NCI-H128 (cell line): ENCODE measurements at regions not wholly inside any gene's neighbourhood (a gene's known extent, or its start where the extent isn't known, plus 50 kb on each side); places are given as distances from the start of the nearest gene placed in this dataset.
"Not testable (repeated sequence)": the region's sequence is repeated elsewhere in the genome, so short reads cannot be mapped to it uniquely, and the experiment has no call there.

Experiments used
- DNase-seq: peaks from one replicate; lab custom pipeline; 2025; ENCODE audit not compliant: unreplicated experiment; lab: John Stamatoyannopoulos, UW

DNA sequence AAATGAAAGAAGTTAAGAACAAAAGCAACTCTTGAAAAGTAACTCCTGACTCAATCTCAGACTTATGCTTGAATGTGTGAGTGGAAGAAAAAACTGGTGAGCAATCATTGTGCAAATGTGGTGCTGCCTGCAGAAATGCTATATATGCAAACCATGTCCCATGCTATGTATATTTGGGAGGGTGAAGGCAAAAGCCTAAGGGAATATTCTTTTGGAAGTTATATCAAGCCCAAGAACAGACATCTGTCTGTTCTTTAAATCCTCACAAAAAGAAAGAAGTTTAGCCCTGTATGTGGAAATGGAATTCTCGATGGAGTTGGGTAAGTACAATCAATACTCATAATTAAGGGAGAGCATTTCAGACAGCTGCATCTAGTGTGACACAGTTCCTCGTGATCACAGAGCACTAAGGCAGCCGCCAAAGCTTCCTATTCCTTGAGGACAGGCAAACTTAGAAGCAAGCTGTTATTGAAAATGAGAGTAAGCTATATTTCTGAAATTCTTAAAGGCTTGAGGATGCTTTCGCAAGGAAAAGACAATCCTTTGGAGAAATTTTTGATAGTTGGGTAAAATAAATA, 406.5 kb upstream of the CHORDC1 start:
- no peak for DNase-seq

DNA sequence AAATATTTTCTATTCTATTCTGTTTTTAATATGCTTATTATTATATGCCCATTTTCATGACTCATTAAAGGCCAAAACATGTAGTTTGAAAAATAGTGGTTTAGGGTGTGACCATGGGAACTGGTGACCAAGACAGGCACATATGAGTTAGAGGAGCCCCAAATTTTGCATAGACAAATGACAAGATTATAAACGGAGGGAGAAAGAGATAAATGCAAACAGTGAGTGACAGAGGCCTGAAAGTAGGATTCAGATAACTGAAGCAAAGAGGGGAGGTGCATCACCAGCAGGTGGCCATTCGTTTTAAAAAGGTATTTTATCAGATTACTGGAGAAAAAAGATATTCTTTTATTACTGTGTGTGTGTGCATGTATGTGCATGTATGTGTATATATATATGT, 391.5 kb upstream of the CHORDC1 start:
- no peak for DNase-seq

GRCh38 chr11:90613037-90613436, 390.2 kb upstream of the CHORDC1 start:
- DNase-seq, result not testable (repeated sequence)

- DNase-seq, result no peak
Observed at GRCh38 chr11:90606721-90607120, 383.9 kb upstream of the CHORDC1 start.

GRCh38 chr11:90601261-90601660, 378.4 kb upstream of the CHORDC1 start:
- DNase-seq, result no peak

GRCh38 chr11:90594658-90595057, 371.8 kb upstream of the CHORDC1 start:
- DNase-seq, result no peak

GRCh38 chr11:90593099-90593498, 370.2 kb upstream of the CHORDC1 start:
- no peak for DNase-seq

DNA sequence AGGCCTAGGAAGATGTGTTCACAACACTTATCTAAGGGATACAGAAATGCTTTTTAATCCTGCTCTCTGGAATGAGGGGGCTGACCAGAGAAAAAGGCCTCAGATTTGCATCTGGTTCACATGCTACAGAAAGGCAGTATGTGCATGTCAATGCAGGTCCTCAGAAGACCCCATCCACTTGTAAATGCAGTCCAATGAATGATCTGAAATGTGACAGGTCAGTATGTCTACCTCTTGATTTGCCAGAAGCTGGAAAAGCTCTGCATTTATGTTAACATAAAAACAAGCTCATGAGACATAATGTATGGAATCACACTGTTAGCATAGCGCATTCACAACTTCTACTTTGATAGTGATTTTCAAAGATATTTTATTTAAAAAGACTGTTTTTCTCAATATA, 367.4 kb upstream of the CHORDC1 start:
- no peak for DNase-seq

GRCh38 chr11:90589735-90590134, 366.9 kb upstream of the CHORDC1 start:
- no peak for DNase-seq

GRCh38 chr11:90587896-90588295, 365.0 kb upstream of the CHORDC1 start:
- DNase-seq, result no peak

DNA sequence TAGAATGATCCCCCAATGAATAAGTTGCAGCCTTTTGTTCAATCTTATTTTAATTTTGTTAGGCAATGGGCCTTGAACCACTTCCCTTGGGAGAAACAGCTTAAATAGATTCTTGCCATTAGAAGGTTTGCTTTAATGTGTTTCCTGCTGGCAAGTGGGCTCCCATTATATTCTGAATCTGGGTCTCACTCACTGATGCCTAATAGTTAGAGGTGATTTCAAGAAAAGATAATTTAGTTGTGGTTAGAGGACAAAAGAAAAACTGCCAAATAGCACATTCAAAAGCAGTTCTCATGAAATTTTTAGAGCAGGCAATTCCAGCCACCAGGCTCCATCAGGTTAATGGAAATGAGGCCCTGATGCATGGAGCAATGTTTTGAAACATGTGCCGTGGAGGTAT, 362.6 kb upstream of the CHORDC1 start:
- no peak for DNase-seq

- DNase-seq, result not testable (repeated sequence)
Observed at GRCh38 chr11:90582999-90583398, 360.1 kb upstream of the CHORDC1 start.

DNA sequence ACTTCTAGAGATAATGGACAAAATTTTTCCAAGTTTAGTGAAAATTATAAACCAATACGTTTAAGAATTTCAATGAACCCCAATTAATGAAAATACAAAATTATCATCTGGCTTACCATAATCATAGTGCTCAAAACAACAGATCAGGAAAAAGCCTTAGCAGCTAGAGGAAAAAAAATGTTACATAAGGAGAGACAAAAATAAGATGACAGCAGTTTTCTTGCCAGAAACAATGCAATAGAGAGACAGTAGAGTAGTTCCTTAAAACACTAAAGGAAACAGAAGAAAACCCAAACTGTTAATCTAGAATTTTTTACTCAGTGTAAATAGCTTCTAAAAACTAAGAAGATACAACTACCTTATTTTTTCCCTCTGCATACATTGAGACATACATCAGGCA, 341.7 kb upstream of the CHORDC1 start:
- no peak for DNase-seq

DNA sequence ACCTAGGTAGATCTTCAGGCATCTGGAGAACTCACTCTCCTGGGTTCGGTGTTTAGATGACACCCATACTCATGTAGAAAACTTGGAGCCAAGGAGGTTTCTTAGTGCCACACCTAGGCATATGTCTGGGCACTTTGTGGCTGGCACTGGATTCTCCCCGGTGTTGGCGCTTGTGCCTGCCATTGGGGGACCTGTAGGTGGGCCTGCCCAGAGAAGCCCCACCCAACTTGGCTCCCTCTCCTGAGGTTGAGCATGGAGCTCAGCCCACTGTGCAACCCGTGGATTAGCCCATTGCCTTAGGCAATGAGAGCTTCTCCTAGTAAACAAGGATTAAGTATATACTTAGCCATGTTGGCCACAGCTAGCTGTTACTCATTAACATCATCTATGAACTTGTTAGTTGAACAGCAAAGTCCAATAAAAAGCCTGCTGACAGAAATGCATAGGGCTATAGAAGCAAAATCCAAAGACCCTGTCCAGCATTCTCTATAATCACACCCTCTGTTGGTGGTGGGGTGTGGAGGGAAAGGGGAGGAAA, 335.5 kb upstream of the CHORDC1 start:
- no peak for DNase-seq

DNA sequence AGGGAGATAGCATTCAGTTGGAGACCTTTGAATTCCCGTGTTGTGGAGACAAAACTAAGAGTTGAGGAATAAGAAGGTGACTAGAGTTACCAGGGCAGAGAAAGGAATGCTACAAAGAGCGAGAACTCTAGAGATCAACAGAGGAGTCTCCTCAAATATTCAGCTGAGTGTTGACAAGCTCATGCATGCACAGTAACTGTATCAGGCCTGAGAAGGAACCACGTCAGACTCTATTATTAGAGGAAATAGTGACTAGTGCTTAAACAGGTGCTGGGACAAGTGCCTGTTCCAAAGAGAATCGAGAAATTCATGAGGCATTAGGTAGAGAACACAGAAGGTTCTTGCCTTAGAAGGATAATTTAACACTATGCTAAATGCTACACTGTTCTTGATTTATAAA, 333.8 kb upstream of the CHORDC1 start:
- DNase-seq, result no peak

DNA sequence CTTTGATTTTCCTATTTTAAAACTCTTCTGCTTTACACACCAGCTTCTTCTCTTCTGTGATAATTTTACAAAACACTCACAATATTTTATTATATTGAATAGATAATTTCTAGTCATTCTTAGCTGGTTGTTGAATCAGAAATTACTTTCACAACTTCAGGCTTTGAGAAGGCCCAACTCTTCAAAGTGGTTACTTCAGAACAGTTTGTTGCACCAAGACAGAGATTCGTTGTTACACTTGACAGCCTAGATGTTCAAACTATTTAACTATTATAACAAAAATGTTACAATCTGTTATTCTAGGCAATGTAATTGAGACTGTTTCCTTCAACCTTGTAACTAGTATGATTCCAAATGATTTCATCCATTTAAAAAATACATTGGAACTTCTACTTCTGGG, 333.2 kb upstream of the CHORDC1 start:
- no peak for DNase-seq

DNA sequence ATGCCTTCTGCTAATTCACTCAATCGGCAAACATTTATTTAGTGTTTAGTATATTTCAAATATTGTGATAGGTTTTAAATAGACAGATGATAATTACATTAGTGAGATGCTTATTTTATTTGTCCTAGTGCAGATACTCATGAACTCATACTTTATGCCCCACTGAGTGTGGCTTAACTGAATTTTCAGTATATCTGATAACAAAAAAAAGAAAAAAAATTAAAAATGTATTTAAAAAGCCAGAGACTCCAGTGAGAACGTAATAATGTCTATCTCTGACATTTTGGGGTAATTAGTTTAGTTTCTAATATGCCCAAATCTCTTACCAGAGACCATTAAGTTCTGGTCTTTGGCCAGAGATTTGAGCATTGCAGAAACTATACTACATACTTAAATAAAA, 332.6 kb upstream of the CHORDC1 start:
- DNase-seq, result no peak

DNA sequence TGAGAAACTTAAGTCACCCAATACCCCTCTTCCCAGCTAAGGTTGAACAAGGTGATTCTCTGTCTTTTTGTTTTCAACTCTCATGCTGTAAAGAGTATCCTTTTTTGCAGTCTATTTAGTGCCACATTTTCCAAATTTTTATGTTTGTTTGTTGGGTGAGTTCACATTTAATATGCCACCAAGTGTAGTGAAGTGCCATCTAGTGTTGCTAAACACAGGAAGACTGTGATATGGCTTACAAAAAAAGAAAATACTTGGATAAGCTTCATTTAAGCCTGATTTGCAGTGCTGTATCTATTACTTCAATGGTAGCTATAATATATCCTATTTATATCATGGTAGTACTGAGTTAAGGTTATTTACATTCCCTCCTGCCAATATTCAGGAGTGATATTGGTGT, 319.2 kb upstream of the CHORDC1 start:
- DNase-seq, result no peak

GRCh38 chr11:90536301-90536700, 313.5 kb upstream of the CHORDC1 start:
- DNase-seq, result no peak

DNA sequence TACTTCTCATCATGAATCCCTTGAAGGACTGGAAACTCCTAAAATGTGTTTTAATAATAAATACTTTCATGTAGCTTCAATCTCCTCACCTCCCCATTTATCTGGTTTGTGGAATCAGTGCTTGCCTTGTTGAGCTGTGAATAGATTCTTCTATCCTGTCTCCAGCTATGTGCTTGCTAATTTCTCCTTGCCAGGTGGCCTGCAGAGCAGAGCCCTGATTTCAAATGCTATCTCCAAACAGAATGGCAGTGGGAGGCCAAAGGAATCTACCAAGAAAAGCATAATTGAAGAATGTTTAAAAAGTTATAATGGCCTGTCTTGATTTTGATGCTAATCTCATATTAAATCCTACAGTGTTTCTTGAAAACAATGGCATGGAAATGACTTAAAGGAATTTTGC, 309.3 kb upstream of the CHORDC1 start:
- DNase-seq, result no peak

- no peak for DNase-seq
Observed at GRCh38 chr11:90531001-90531400, 308.2 kb upstream of the CHORDC1 start.

DNA sequence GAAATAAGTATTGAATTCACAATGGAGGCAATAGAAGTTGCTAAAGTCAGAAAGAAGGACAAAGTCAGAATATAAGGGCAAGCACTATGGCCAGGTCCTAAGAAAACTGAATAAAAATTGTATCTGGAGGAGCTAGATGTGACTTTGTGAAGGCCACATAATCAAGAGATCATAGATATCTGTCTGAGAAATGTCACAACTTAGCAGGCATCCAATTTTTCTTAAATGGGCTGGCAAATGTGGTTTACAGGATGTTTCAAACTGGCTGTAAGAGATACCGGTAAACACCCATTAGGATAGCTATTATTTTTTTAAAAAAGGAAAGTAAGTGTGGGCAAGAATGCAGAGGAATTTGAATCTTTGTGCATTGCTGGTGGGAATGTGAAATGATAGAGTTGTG, 303.1 kb upstream of the CHORDC1 start:
- no peak for DNase-seq

DNA sequence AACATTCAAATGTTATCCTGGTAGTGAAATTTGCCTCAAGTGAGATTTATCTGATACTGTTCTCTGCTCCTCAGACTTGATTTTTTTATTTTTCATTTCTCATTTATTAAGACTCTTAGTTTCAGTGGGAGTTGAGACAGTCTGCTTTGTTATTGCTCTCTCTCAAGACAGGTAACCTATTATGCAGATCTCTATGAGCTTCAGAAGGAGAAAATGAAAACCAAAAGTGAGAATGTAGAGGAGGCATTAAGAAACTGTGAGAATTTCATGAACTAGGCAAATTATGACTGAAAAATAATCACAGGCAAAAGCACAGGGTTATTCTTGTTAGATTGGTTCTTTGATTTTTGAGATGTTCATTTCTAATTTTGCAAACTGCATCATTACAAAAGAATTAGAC, 290.0 kb upstream of the CHORDC1 start:
- no peak for DNase-seq
